ENCODE measurements at regions not wholly inside any gene's neighbourhood (a gene's known extent, or its start where the extent isn't known, plus 50 kb on each side); places are given as distances from the start of the nearest gene placed in this dataset.

DNA sequence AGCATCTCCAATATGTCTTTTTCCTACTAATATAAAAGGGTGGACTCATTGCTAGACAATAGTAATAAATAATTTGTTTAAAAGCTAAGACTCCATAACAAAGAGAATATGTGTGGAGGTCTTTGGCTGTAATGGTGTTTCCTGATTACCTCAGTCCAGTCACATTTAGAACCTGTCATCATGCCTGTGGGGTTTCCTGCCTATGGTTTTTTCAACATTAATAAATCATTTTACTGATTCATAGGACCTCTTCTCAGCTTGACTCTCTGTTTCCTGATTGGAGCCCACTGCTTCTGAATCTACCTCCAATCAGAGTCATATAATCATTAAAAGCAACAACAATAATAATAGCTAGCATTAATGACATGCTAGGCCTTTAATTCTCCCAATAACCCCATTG is 52.4 kb upstream of the GNAI1 start:
- TF ChIP-seq, protein P1, sequence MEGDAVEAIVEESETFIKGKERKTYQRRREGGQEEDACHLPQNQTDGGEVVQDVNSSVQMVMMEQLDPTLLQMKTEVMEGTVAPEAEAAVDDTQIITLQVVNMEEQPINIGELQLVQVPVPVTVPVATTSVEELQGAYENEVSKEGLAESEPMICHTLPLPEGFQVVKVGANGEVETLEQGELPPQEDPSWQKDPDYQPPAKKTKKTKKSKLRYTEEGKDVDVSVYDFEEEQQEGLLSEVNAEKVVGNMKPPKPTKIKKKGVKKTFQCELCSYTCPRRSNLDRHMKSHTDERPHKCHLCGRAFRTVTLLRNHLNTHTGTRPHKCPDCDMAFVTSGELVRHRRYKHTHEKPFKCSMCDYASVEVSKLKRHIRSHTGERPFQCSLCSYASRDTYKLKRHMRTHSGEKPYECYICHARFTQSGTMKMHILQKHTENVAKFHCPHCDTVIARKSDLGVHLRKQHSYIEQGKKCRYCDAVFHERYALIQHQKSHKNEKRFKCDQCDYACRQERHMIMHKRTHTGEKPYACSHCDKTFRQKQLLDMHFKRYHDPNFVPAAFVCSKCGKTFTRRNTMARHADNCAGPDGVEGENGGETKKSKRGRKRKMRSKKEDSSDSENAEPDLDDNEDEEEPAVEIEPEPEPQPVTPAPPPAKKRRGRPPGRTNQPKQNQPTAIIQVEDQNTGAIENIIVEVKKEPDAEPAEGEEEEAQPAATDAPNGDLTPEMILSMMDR (conservative IDR thresholded peaks at IDR 0.05; ENCODE audit: low read length) = no peak
- no peak for DNase-seq (ENCODE audit: low read depth)
- no peak overlapping the region for H3K4me3 ChIP-seq (ENCODE audit: low read length)

DNA sequence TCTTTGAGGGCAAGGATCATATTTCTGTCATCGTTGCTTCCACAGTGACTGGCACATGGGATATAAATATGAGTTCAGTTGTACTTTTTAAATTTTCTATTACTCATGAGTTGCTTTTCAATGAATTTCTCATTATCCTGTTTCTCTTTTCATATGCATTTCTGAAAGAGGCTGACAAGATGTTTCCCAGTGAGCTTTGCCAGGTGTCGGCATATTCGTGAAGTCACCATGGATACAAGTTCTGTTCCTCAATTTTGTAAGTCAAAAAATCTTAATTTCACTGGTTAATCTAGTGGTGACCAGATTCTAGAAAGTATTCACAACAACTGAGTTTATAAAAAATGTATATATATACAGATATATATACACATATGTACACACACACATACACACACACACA is 55.7 kb upstream of the GNAI1 start:
- H3K4me3 ChIP-seq (ENCODE audit: low read length) = no peak overlapping the region
- TF ChIP-seq, protein P1 (conservative IDR thresholded peaks at IDR 0.05; ENCODE audit: low read length) = no peak
- no peak for DNase-seq (ENCODE audit: low read depth)

DNA sequence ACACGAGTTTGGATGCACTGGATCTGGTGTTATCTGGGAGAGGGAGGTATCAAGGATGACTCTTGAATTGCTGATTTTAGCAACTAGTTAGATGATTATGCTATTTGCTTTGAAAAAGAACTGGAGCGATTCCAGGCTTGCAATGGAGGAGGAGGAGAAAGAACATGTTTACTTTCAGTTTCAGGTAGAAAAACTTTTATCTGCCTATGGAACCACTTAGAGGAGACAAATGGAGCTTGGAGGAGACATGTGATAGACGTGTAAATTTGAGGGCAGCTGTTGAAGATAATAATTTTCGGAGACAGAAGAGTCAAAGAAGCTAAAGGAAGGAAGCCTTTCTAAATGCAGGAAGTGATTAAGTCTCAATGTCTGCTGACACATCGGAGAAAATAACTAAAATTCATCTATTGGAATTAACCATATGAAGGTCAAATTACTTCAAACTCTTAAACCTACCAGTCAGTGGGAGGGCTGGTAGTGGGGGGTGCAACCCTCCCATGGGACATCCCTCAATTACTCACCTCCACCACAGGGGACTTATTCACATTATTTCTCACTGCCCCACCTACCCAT is 56.4 kb upstream of the GNAI1 start:
- peak overlapping the region; percentile 36 for H3K4me3 ChIP-seq (ENCODE audit: low read length)
- DNase-seq (ENCODE audit: low read depth) = peak; percentile 12
- TF ChIP-seq, protein P1 (conservative IDR thresholded peaks at IDR 0.05; ENCODE audit: low read length) = no peak

- peak; percentile 52 for DNase-seq (ENCODE audit: low read depth)
- H3K4me3 ChIP-seq (ENCODE audit: low read length) = no peak overlapping the region
- TF ChIP-seq, protein P1 (conservative IDR thresholded peaks at IDR 0.05; ENCODE audit: low read length) = no peak
Measured at GRCh38 chr7:80070391-80070790, 64.2 kb upstream of the GNAI1 start.

- H3K4me3 ChIP-seq (ENCODE audit: low read length) = no peak overlapping the region
- TF ChIP-seq, protein P1 (conservative IDR thresholded peaks at IDR 0.05; ENCODE audit: low read length) = no peak
- DNase-seq (ENCODE audit: low read depth) = no peak
Measured at GRCh38 chr7:80066639-80067038, 68.0 kb upstream of the GNAI1 start.

DNA sequence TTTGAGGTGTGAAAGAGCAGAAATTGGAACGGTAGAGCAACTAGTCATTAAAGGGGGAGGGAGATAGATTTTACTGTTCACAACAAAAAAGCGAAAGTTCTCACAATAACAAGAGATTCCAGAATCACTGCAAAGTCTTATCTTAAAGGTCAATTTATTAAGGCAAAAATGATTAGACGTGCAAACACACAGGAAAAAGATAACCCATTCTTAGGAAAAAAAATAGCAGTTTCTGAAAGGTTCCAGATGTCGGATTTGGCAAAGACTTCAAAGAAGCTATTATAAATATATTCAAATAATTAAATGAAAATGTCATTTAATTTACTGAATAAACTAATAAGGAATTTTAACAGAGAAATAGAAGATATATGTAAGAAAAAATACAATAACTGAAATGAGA is 70.8 kb upstream of the GNAI1 start:
- H3K4me3 ChIP-seq (ENCODE audit: low read length) = no peak overlapping the region
- TF ChIP-seq, protein P1 (conservative IDR thresholded peaks at IDR 0.05; ENCODE audit: low read length) = no peak
- no peak for DNase-seq (ENCODE audit: low read depth)

DNA sequence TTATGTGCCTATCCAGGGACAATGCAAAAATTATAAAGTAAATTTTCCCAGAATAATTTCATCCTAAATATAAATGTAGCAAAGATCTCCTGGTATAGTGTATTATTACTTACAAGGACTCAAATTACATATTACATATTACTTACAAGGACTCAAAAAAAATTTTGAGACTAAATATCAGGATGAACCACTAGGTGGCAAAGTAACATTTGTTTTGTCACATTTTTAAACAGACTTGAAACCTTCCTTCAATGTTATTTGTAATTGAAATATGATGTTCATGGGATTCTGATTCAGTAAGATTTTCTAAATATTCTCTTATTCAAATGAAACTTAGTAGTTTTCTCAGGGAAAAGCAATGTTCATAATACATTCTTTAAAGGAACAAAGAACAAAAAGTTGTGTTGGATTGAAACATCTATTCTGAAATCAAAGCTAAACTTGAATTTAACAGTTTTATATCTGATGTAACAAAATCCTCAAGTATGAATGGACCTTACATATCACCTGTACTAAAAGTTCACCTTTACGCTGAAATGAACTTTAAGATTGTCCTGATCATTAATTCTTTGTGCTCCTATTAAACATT is 74.3 kb upstream of the GNAI1 start:
- no peak overlapping the region for H3K4me3 ChIP-seq (ENCODE audit: low read length)
- DNase-seq (ENCODE audit: low read depth) = peak; percentile 74
- TF ChIP-seq, protein P1 (conservative IDR thresholded peaks at IDR 0.05; ENCODE audit: low read length) = peak; percentile 65
